ENCODE measurements at regions not wholly inside any gene's neighbourhood (a gene's known extent, or its start where the extent isn't known, plus 50 kb on each side); places are given as distances from the start of the nearest gene placed in this dataset.

GRCh38 chrX:38992441-38993096, 191.3 kb downstream of the MID1IP1 start:
- no peak for DNase-seq

- DNase-seq, result no peak
Measured at GRCh38 chrX:38993500-38993899, 192.2 kb downstream of the MID1IP1 start.

GRCh38 chrX:38999099-38999498, 197.8 kb downstream of the MID1IP1 start:
- no peak for DNase-seq

- no peak for DNase-seq
Measured at GRCh38 chrX:38999967-39000745, 198.9 kb downstream of the MID1IP1 start.

- no peak for DNase-seq
Measured at GRCh38 chrX:39000802-39001201, 199.5 kb downstream of the MID1IP1 start.

- DNase-seq, result no peak
Measured at GRCh38 chrX:39002466-39002865, 201.2 kb downstream of the MID1IP1 start.

- no peak for DNase-seq
Measured at GRCh38 chrX:39008549-39008948, 207.3 kb downstream of the MID1IP1 start.

GRCh38 chrX:39011454-39012221, 210.4 kb downstream of the MID1IP1 start:
- DNase-seq, result no peak

GRCh38 chrX:39012621-39013111, 211.4 kb downstream of the MID1IP1 start:
- no peak for DNase-seq

GRCh38 chrX:39016556-39016955, 215.3 kb downstream of the MID1IP1 start:
- DNase-seq, result no peak

GRCh38 chrX:39017077-39017476, 215.8 kb downstream of the MID1IP1 start:
- no peak for DNase-seq

GRCh38 chrX:39017716-39018115, 216.5 kb downstream of the MID1IP1 start:
- DNase-seq, result no peak

- no peak for DNase-seq
Measured at GRCh38 chrX:39018541-39018940, 217.3 kb downstream of the MID1IP1 start.

GRCh38 chrX:39019056-39019455, 217.8 kb downstream of the MID1IP1 start:
- DNase-seq, result no peak

- no peak for DNase-seq
Measured at GRCh38 chrX:39020051-39020669, 218.9 kb downstream of the MID1IP1 start.

- no peak for DNase-seq
Measured at GRCh38 chrX:39022106-39022505, 220.8 kb downstream of the MID1IP1 start.

GRCh38 chrX:39029221-39029620, 228.0 kb downstream of the MID1IP1 start:
- no peak for DNase-seq

GRCh38 chrX:39030636-39031035, 229.4 kb downstream of the MID1IP1 start:
- no peak for DNase-seq

- DNase-seq, result no peak
Measured at GRCh38 chrX:39039890-39040289, 238.6 kb downstream of the MID1IP1 start.

- no peak for DNase-seq
Measured at GRCh38 chrX:39043838-39044550, 242.7 kb downstream of the MID1IP1 start.

GRCh38 chrX:39047174-39047573, 245.9 kb downstream of the MID1IP1 start:
- no peak for DNase-seq

- DNase-seq, result no peak
Measured at GRCh38 chrX:39049975-39050374, 248.7 kb downstream of the MID1IP1 start.
